ENCODE measurements at regions not wholly inside any gene's neighbourhood (a gene's known extent, or its start where the extent isn't known, plus 50 kb on each side); places are given as distances from the start of the nearest gene placed in this dataset.

DNA sequence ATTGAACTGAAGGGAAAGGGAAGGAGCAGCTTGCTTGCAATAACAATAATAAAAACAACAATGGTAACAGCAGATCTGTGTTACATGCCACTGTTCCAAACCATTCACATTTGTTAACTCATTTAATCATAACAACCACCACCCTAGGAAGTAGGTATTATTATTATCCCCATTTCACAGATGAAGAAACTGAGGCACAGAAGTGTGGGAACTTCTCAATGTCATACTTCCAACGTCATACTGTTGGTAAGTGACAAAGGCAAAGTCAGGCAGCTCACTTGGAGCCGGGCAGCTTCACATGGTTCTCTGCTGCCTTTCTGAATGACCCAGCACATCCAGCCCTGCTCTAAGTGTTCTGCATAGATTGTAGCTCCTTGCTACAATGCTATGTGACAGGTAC is 72.6 kb downstream of the FOXD1 start:
- Histone ChIP-seq H3K27ac (ENCODE audit: low read depth, low read length) (no peak overlapping the region), H3K9ac (ENCODE audit: low read depth in 1 of 2, low read length in 2 of 2) (no peak overlapping the region), H3K36me3 (ENCODE audit: control insufficient read depth in 1 of 2, insufficient read depth in 2 of 2, low read length in 2 of 2) (no peaks in the 10 kb centered on the region), H3K9me3 (ENCODE audit: control insufficient read depth in 1 of 2, low read length in 2 of 2) (no peaks in the 10 kb centered on the region), H3K4me3 (ENCODE audit: low read depth in 1 of 2, low read length in 2 of 2) (no peak overlapping the region), H3K4me1 (ENCODE audit: control insufficient read depth in 1 of 2, insufficient read depth in 2 of 2, low read length in 2 of 2) (peaks cover 0 to 4% of the 10 kb centered on the region in 2 donors), H3K27me3 (ENCODE audit: control insufficient read depth in 1 of 2, insufficient read depth in 2 of 2, low read length in 2 of 2) (peaks cover 50 to 65% of the 10 kb centered on the region in 2 donors)

DNA sequence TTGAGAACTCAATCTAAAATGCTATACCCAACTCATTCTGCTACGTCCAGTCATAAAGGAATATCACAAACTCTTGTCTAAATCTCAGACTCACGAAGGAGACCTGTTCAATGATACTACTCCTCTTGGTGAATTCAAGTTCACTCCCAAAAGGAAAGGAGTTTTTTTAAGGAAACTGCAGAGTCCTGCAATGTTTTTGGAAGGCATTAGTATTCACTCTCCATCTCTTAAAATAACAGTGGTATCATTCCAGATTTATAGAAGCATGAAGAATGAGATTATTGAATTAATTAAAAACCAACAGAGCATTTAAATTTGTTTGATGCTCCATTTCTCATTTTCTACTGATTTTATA is 73.4 kb downstream of the FOXD1 start:
- Histone ChIP-seq H3K4me3 (ENCODE audit: low read depth in 1 of 2, low read length in 2 of 2) (no peak overlapping the region), H3K27ac (ENCODE audit: low read depth, low read length) (no peak overlapping the region), H3K27me3 (ENCODE audit: control insufficient read depth in 1 of 2, insufficient read depth in 2 of 2, low read length in 2 of 2) (peaks cover 42 to 58% of the 10 kb centered on the region in 2 donors), H3K36me3 (ENCODE audit: control insufficient read depth in 1 of 2, insufficient read depth in 2 of 2, low read length in 2 of 2) (no peaks in the 10 kb centered on the region), H3K4me1 (ENCODE audit: control insufficient read depth in 1 of 2, insufficient read depth in 2 of 2, low read length in 2 of 2) (no peaks in the 10 kb centered on the region), H3K9me3 (ENCODE audit: control insufficient read depth in 1 of 2, low read length in 2 of 2) (no peaks in the 10 kb centered on the region), H3K9ac (ENCODE audit: low read depth in 1 of 2, low read length in 2 of 2) (no peak overlapping the region)

DNA sequence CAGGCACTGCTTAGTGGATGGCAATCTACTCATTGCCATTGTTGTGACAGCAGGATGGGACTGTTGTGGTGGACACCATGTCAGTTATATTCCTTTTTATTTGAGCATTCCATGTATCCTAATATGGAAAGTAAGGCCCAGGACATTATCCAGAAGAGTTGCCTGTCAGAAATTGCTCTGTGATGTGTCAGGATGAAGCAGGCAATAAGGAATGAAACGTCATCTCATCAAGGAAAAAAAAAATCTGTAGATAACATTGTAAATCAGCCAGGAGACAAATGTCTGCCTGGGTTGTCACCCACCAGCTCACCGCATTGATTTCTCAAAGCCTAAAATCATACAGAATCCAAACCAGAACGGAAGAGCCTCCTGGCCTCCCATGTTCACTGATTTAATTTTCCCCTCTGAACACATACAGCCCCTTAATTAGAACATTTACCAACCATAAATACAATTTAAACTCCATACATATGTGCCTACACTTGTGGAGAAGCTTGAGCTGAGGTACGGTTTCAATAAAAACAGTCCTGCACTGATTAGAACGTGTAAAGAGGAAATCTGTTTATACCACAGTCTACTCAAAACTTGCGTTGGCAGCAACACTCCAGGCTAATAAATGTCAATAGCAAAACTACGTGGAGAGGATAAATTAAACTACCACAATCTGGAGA is 73.9 kb downstream of the FOXD1 start:
- peaks cover 37 to 58% of the 10 kb centered on the region in 2 donors for H3K27me3 ChIP-seq (ENCODE audit: control insufficient read depth in 1 of 2, insufficient read depth in 2 of 2, low read length in 2 of 2)
- no peak overlapping the region for H3K27ac ChIP-seq (ENCODE audit: low read depth, low read length)
- no peak overlapping the region for H3K9ac ChIP-seq (ENCODE audit: low read depth in 1 of 2, low read length in 2 of 2)

DNA sequence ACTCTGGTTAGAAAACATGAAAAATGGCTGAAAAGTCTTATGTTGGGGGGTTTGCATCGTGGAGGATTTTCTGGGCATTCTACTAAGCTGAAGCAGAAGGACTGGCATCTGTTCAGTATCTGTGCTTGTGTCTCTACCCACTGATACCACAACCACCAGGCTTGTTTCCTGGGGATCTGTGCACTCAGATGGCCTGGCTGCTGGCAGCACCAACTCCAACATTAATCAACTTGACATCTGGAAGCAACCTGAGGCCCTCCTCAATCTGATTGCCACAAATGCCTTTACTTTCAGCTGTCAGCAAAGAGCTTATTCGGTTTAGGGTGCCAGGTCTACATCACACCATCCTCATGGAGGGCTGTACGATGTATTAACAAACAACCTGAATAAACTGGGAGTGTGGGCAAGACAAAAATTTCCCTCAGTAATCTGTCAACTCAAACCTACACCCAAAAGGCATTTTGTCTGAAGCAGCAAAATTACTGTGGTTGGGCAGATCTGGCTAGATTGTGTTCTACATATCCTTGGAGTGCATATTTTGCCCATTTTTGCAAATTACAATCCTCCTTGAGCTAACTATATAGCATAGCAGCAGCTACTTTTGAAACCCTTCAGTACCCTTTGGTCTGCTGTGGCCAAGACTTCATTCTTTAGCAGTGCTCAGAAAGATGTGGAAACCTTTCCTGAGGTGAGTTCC is 74.6 kb downstream of the FOXD1 start:
- H3K36me3 ChIP-seq (ENCODE audit: control insufficient read depth in 1 of 2, insufficient read depth in 2 of 2, low read length in 2 of 2), result no peaks in the 10 kb centered on the region
- H3K27me3 ChIP-seq (ENCODE audit: control insufficient read depth in 1 of 2, insufficient read depth in 2 of 2, low read length in 2 of 2), result peaks cover 31 to 54% of the 10 kb centered on the region in 2 donors
- no peaks in the 10 kb centered on the region for H3K9me3 ChIP-seq (ENCODE audit: control insufficient read depth in 1 of 2, low read length in 2 of 2)
- H3K4me3 ChIP-seq (ENCODE audit: low read depth in 1 of 2, low read length in 2 of 2), result no peak overlapping the region
- H3K27ac ChIP-seq (ENCODE audit: low read depth, low read length), result no peak overlapping the region
- no peak overlapping the region for H3K9ac ChIP-seq (ENCODE audit: low read depth in 1 of 2, low read length in 2 of 2)
- no peaks in the 10 kb centered on the region for H3K4me1 ChIP-seq (ENCODE audit: control insufficient read depth in 1 of 2, insufficient read depth in 2 of 2, low read length in 2 of 2)

More for the DNA sequence above, 73.9 kb downstream of the FOXD1 start:
- Histone ChIP-seq H3K9me3 (ENCODE audit: control insufficient read depth in 1 of 2, low read length in 2 of 2) (no peaks in the 10 kb centered on the region), H3K4me1 (ENCODE audit: control insufficient read depth in 1 of 2, insufficient read depth in 2 of 2, low read length in 2 of 2) (no peaks in the 10 kb centered on the region), H3K4me3 (ENCODE audit: low read depth in 1 of 2, low read length in 2 of 2) (no peak overlapping the region), H3K36me3 (ENCODE audit: control insufficient read depth in 1 of 2, insufficient read depth in 2 of 2, low read length in 2 of 2) (no peaks in the 10 kb centered on the region)

DNA sequence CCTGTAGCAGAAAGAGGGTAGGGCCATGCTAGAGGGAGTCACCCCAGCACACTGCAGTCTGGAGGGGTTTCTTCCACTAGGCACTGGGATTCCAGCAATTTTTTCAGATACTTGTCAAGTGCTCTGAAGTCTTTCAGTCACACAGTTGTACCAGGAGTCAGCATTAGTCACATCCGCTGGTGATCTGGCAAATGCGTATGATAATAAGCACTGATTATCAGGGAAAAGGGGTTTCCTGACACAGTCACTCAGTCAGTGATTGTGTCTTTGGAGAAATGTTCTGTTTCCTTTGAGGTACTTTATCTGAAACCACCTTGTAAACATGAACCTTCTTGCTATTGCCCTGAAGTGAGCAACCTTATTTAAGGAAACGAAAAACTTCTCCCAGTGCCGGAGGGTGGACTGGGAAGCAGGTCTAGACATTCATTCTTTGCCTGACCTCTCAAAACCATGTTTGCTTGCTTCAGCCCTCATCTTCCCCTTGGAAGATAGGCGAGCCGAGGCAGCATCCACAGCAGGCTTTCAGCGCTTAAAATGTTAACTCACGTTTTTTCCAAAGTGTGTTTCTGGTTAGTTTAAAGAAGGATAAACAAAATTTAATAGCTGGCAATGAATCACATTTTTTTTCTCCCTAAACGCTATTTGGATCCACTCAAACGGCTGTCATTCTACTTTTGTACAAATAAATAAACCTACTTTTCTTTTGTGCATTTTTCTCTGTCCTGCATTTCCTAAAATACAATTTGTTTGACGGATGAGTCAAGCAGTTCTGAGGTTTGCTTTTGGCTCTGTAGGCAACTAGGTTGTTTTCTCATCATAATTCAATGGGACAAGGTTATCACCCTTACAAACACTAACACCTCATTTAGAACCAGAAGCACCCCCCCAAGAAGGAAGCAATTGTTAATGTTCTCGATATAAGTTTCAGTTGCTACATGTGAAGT is 77.7 kb downstream of the FOXD1 start:
- no peaks in the 10 kb centered on the region for H3K9me3 ChIP-seq (ENCODE audit: control insufficient read depth in 1 of 2, low read length in 2 of 2)
- no peaks in the 10 kb centered on the region for H3K4me1 ChIP-seq (ENCODE audit: control insufficient read depth in 1 of 2, insufficient read depth in 2 of 2, low read length in 2 of 2)
- H3K4me3 ChIP-seq (ENCODE audit: low read depth in 1 of 2, low read length in 2 of 2), result no peak overlapping the region
- no peaks in the 10 kb centered on the region for H3K36me3 ChIP-seq (ENCODE audit: control insufficient read depth in 1 of 2, insufficient read depth in 2 of 2, low read length in 2 of 2)
- peaks cover 11 to 32% of the 10 kb centered on the region in 2 donors for H3K27me3 ChIP-seq (ENCODE audit: control insufficient read depth in 1 of 2, insufficient read depth in 2 of 2, low read length in 2 of 2)
- H3K9ac ChIP-seq (ENCODE audit: low read depth in 1 of 2, low read length in 2 of 2), result no peak overlapping the region
- H3K27ac ChIP-seq (ENCODE audit: low read depth, low read length), result no peak overlapping the region

DNA sequence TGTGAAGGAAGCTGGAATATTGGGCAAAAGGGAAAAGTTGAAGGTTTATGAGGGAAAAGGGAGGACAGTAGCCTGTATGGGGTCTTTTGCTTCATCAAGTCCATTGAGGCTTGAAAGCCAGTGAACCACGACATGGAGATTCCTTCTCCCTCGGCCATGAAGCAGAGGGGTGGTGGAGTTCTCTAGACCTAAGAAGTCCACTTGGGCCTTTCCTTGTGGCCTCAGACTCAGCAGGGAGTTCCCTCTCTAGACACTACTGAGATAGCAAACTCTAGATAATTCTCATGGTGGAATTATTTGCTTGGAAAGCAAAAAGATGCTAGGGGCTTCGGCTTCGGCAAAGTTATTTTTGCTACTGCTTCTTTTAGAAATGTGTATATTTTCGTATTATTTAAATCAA is 78.5 kb downstream of the FOXD1 start:
- peaks cover 6 to 29% of the 10 kb centered on the region in 2 donors for H3K27me3 ChIP-seq (ENCODE audit: control insufficient read depth in 1 of 2, insufficient read depth in 2 of 2, low read length in 2 of 2)
- no peak overlapping the region for H3K4me3 ChIP-seq (ENCODE audit: low read depth in 1 of 2, low read length in 2 of 2)
- no peaks in the 10 kb centered on the region for H3K36me3 ChIP-seq (ENCODE audit: control insufficient read depth in 1 of 2, insufficient read depth in 2 of 2, low read length in 2 of 2)
- no peaks in the 10 kb centered on the region for H3K4me1 ChIP-seq (ENCODE audit: control insufficient read depth in 1 of 2, insufficient read depth in 2 of 2, low read length in 2 of 2)
- no peak overlapping the region for H3K27ac ChIP-seq (ENCODE audit: low read depth, low read length)
- no peak overlapping the region for H3K9ac ChIP-seq (ENCODE audit: low read depth in 1 of 2, low read length in 2 of 2)
- no peaks in the 10 kb centered on the region for H3K9me3 ChIP-seq (ENCODE audit: control insufficient read depth in 1 of 2, low read length in 2 of 2)

DNA sequence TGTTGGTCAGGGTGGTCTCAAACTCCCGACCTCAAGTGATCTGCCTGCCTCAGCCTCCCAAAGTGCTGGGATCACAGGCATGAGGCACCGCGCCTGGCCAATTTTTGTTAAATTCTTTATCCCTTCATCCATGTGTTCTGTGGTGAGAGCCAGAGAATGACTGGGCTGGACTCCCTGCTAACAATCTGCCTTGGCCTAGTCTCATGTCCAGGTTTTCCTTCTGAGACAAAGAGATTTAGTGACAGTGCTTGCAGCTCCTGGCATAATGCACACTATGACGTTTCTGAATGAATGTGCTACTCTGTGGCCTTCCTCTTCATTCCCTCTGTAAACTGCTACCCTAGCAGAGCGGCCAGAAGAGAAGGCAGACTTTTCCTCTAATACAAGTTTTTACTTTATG is 79.3 kb downstream of the FOXD1 start:
- no peak overlapping the region for H3K27ac ChIP-seq (ENCODE audit: low read depth, low read length)
- H3K4me1 ChIP-seq (ENCODE audit: control insufficient read depth in 1 of 2, insufficient read depth in 2 of 2, low read length in 2 of 2), result no peaks in the 10 kb centered on the region
- H3K27me3 ChIP-seq (ENCODE audit: control insufficient read depth in 1 of 2, insufficient read depth in 2 of 2, low read length in 2 of 2), result peaks cover 6 to 28% of the 10 kb centered on the region in 2 donors
- no peak overlapping the region for H3K4me3 ChIP-seq (ENCODE audit: low read depth in 1 of 2, low read length in 2 of 2)
- H3K9ac ChIP-seq (ENCODE audit: low read depth in 1 of 2, low read length in 2 of 2), result no peak overlapping the region
- H3K9me3 ChIP-seq (ENCODE audit: control insufficient read depth in 1 of 2, low read length in 2 of 2), result no peaks in the 10 kb centered on the region
- no peaks in the 10 kb centered on the region for H3K36me3 ChIP-seq (ENCODE audit: control insufficient read depth in 1 of 2, insufficient read depth in 2 of 2, low read length in 2 of 2)

DNA sequence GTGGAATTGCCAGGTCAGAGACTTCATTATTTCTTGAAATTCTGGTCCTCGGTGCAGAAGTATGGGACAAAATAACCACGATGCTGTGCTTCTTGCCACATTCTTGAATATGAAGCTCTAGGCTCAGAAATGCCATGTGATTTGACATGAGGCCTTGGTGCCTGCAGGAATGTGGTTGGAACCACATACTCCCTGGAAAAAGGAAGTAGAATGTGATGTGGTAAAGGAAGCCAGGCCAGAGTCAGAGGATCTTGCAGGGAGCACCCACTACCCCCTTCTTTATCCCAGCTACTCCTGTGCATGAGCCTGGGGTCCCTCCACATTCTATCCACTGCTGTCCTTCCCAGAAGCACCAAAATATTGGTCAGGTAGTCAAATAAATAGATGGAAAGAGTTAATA is 80.9 kb downstream of the FOXD1 start:
- H3K4me1 ChIP-seq (ENCODE audit: control insufficient read depth in 1 of 2, insufficient read depth in 2 of 2, low read length in 2 of 2), result no peaks in the 10 kb centered on the region
- H3K4me3 ChIP-seq (ENCODE audit: low read depth in 1 of 2, low read length in 2 of 2), result no peak overlapping the region
- peaks cover 4 to 23% of the 10 kb centered on the region in 2 donors for H3K27me3 ChIP-seq (ENCODE audit: control insufficient read depth in 1 of 2, insufficient read depth in 2 of 2, low read length in 2 of 2)
- H3K9ac ChIP-seq (ENCODE audit: low read depth in 1 of 2, low read length in 2 of 2), result no peak overlapping the region
- H3K27ac ChIP-seq (ENCODE audit: low read depth, low read length), result no peak overlapping the region
- no peaks in the 10 kb centered on the region for H3K36me3 ChIP-seq (ENCODE audit: control insufficient read depth in 1 of 2, insufficient read depth in 2 of 2, low read length in 2 of 2)
- H3K9me3 ChIP-seq (ENCODE audit: control insufficient read depth in 1 of 2, low read length in 2 of 2), result no peaks in the 10 kb centered on the region

DNA sequence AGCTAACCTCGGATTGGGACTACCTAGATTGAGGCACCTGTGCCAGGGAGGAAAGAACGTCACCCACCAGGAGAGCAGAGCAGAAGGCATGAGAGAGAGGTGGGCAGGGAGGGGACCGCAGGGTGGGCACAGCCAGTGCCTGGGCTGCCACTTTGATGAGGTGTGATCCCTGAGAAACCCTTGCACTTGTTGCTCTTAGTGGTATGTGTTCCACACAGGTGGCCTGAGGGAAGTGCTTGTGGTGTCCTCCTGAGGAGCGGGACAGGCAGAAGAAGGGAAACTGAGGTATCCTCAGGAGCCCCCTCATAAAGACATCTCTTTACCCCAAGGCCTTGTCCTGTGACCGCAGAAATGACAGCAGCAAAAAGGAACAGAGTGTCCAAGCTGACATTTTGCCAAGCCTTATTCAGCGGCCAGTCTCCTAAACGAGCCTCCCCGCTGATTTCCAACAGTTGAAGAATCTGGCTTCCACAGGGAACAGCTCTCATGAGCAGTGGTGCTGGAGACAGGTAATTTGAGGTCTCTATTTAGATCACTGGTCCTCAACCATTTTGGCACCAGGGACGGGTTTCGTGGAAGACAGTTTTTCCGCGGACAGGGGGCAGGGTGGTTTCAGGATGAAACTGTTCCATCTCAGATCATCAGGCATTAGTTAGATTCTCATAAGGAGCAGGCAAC is 82.4 kb downstream of the FOXD1 start:
- Histone ChIP-seq H3K4me1 (ENCODE audit: control insufficient read depth in 1 of 2, insufficient read depth in 2 of 2, low read length in 2 of 2) (no peaks in the 10 kb centered on the region), H3K4me3 (ENCODE audit: low read depth in 1 of 2, low read length in 2 of 2) (no peak overlapping the region), H3K27me3 (ENCODE audit: control insufficient read depth in 1 of 2, insufficient read depth in 2 of 2, low read length in 2 of 2) (peaks cover 0 to 19% of the 10 kb centered on the region in 2 donors)

More for the DNA sequence above, 82.4 kb downstream of the FOXD1 start:
- no peaks in the 10 kb centered on the region for H3K9me3 ChIP-seq (ENCODE audit: control insufficient read depth in 1 of 2, low read length in 2 of 2)
- H3K27ac ChIP-seq (ENCODE audit: low read depth, low read length), result no peak overlapping the region
- no peak overlapping the region for H3K9ac ChIP-seq (ENCODE audit: low read depth in 1 of 2, low read length in 2 of 2)
- H3K36me3 ChIP-seq (ENCODE audit: control insufficient read depth in 1 of 2, insufficient read depth in 2 of 2, low read length in 2 of 2), result no peaks in the 10 kb centered on the region
